Astrocyte (in vitro differentiated cells and primary cell): ENCODE measurements at regions not wholly inside any gene's neighbourhood (a gene's known extent, or its start where the extent isn't known, plus 50 kb on each side); places are given as distances from the start of the nearest gene placed in this dataset.

ENCODE experiments used
- EZH2 ChIP-seq: IDR thresholded peaks from 2 replicates; pipeline ENCODE4 v1.6.1; 2012; ENCODE audit warnings: mild to moderate bottlenecking, low read length, inconsistent platforms; ENCODE audit not compliant: insufficient read depth
- TF ChIP-seq, protein P1 (sequence below): IDR thresholded peaks from 2 replicates; pipeline ENCODE4 v1.5.1; 2011; ENCODE audit warnings: low read depth, mild to moderate bottlenecking, inconsistent platforms, low read length, moderate library complexity; ENCODE audit not compliant: insufficient read depth

GRCh38 chr1:229086091-229086490 lies 184.8 kb upstream of the RAB4A start:
- TF ChIP-seq, protein P1, sequence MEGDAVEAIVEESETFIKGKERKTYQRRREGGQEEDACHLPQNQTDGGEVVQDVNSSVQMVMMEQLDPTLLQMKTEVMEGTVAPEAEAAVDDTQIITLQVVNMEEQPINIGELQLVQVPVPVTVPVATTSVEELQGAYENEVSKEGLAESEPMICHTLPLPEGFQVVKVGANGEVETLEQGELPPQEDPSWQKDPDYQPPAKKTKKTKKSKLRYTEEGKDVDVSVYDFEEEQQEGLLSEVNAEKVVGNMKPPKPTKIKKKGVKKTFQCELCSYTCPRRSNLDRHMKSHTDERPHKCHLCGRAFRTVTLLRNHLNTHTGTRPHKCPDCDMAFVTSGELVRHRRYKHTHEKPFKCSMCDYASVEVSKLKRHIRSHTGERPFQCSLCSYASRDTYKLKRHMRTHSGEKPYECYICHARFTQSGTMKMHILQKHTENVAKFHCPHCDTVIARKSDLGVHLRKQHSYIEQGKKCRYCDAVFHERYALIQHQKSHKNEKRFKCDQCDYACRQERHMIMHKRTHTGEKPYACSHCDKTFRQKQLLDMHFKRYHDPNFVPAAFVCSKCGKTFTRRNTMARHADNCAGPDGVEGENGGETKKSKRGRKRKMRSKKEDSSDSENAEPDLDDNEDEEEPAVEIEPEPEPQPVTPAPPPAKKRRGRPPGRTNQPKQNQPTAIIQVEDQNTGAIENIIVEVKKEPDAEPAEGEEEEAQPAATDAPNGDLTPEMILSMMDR = no peak
- no peak for TF ChIP-seq EZH2
